H9 (cell line): ENCODE measurements at regions not wholly inside any gene's neighbourhood (a gene's known extent, or its start where the extent isn't known, plus 50 kb on each side); places are given as distances from the start of the nearest gene placed in this dataset.

Experiments used
- DNase-seq: peaks from one replicate; pipeline ENCODE4 v3.0.0-alpha.2; 2017
- H2AFZ ChIP-seq: one replicate; pipeline ENCODE4 v1.6.1; 2013; ENCODE audit warnings: mild to moderate bottlenecking, low read length, control low read depth, moderate library complexity
- H2AK5ac ChIP-seq: 2 replicates; pipeline ENCODE4 v1.6.1; 2013; ENCODE audit warnings: low read length, control low read depth, mixed read lengths; ENCODE audit not compliant: insufficient read length
- H2BK120ac ChIP-seq: one replicate; pipeline ENCODE4 v1.6.1; 2013; ENCODE audit warnings: low read depth, mild to moderate bottlenecking, low read length, control low read depth, inconsistent platforms; ENCODE audit not compliant: poor library complexity, severe bottlenecking
- H2BK12ac ChIP-seq: 2 replicates; pipeline ENCODE4 v1.6.1; 2013; ENCODE audit warnings: low read length, control low read depth, mixed read lengths, low read depth; ENCODE audit not compliant: insufficient read length
- H2BK15ac ChIP-seq: 2 replicates; pipeline ENCODE4 v1.6.1; 2013; ENCODE audit warnings: low read depth, low read length, control low read depth
- H2BK20ac ChIP-seq: one replicate; pipeline ENCODE4 v1.6.1; 2013; ENCODE audit warnings: low read depth, mild to moderate bottlenecking, low read length, control low read depth, inconsistent platforms; ENCODE audit not compliant: poor library complexity, severe bottlenecking
- H2BK5ac ChIP-seq: 2 replicates; pipeline ENCODE4 v1.6.1; 2013; ENCODE audit warnings: low read length, control low read depth, mixed read lengths; ENCODE audit not compliant: insufficient read length
- H3K14ac ChIP-seq: 2 replicates; pipeline ENCODE4 v1.6.1; 2013; ENCODE audit warnings: low read length, control low read depth; ENCODE audit not compliant: insufficient read depth
- H3K18ac ChIP-seq: 2 replicates; pipeline ENCODE4 v1.6.1; 2013; ENCODE audit warnings: low read depth, mild to moderate bottlenecking, mixed read lengths, low read length, control low read depth; ENCODE audit not compliant: insufficient read length
- H3K23ac ChIP-seq: 2 replicates; pipeline ENCODE4 v1.6.1; 2013; ENCODE audit warnings: low read length, control low read depth, mixed read lengths, low read depth; ENCODE audit not compliant: insufficient read length
- H3K23me2 ChIP-seq: 2 replicates; pipeline ENCODE4 v1.6.1; 2013; ENCODE audit warnings: low read depth, mild to moderate bottlenecking, mixed read lengths, low read length, control low read depth; ENCODE audit not compliant: insufficient read length, poor library complexity, severe bottlenecking
- H3K27ac ChIP-seq: 2 replicates; pipeline ENCODE4 v1.5.1; 2013; ENCODE audit warnings: low read length, control low read depth, mixed read lengths, low read depth; ENCODE audit not compliant: insufficient read length
- H3K27me3 ChIP-seq: 2 replicates; pipeline ENCODE4 v1.6.1; 2013; ENCODE audit warnings: low read length, control low read depth, inconsistent platforms; ENCODE audit not compliant: insufficient read depth
- H3K4ac ChIP-seq: 2 replicates; pipeline ENCODE4 v1.6.1; 2013; ENCODE audit warnings: low read depth, mild to moderate bottlenecking, control low read depth, inconsistent platforms, low read length, moderate library complexity
- H3K4me1 ChIP-seq: 2 replicates; pipeline ENCODE4 v1.6.1; 2013; ENCODE audit warnings: low read length, control low read depth, inconsistent platforms; ENCODE audit not compliant: insufficient read depth
- H3K4me2 ChIP-seq: 2 replicates; pipeline ENCODE4 v1.6.1; 2013; ENCODE audit warnings: low read length, control low read depth, mixed read lengths; ENCODE audit not compliant: insufficient read length, insufficient read depth
- H3K56ac ChIP-seq: 2 replicates; pipeline ENCODE4 v1.6.1; 2013; ENCODE audit warnings: low read depth, mild to moderate bottlenecking, mixed read lengths, low read length, control low read depth; ENCODE audit not compliant: insufficient read length
- H3K79me1 ChIP-seq: 2 replicates; pipeline ENCODE4 v1.6.1; 2013; ENCODE audit warnings: low read depth, mild to moderate bottlenecking, moderate library complexity, low read length, control low read depth, inconsistent platforms; ENCODE audit not compliant: insufficient read depth, poor library complexity, severe bottlenecking
- H3K79me2 ChIP-seq: 2 replicates; pipeline ENCODE4 v1.6.1; 2013; ENCODE audit warnings: low read length, control low read depth, inconsistent platforms; ENCODE audit not compliant: insufficient read depth
- H3K9ac ChIP-seq: 2 replicates; pipeline ENCODE4 v1.6.1; 2013; ENCODE audit warnings: low read length, control low read depth, mixed read lengths; ENCODE audit not compliant: insufficient read length; ENCODE audit errors: extremely low read depth
- H3K9me3 ChIP-seq: one replicate; pipeline ENCODE4 v1.6.1; 2013; ENCODE audit warnings: low read depth, low read length, inconsistent platforms; ENCODE audit not compliant: control insufficient read depth
- H3T11ph ChIP-seq: one replicate; pipeline ENCODE4 v1.6.1; 2013; ENCODE audit warnings: mild to moderate bottlenecking, low read length, control low read depth, inconsistent platforms
- H4K20me1 ChIP-seq: one replicate; pipeline ENCODE4 v1.6.1; 2013; ENCODE audit not compliant: control insufficient read depth, insufficient read length, insufficient read depth
- H4K5ac ChIP-seq: 2 replicates; pipeline ENCODE4 v1.6.1; 2013; ENCODE audit warnings: low read depth, mild to moderate bottlenecking, mixed read lengths, low read length, control low read depth; ENCODE audit not compliant: insufficient read length
- H4K8ac ChIP-seq: replicated peaks from 2 replicates; pipeline ENCODE4 v1.6.1; 2013; ENCODE audit warnings: low read length, control low read depth, mixed read lengths, low read depth; ENCODE audit not compliant: insufficient read length
- H4K91ac ChIP-seq: 2 replicates; pipeline ENCODE4 v1.6.1; 2013; ENCODE audit warnings: low read depth, mild to moderate bottlenecking, moderate library complexity, mixed read lengths, low read length, control low read depth; ENCODE audit not compliant: insufficient read length
- H3K27ac Mint-ChIP-seq, 3 experiments: 2 replicates in 2 of 3; 3 replicates in 1 of 3; pipeline ENCODE4 v1.8.0; 2020 to 2021; ENCODE audit warnings: mixed read lengths in 3 of 3, mild to moderate bottlenecking in 1 of 3, moderate library complexity in 1 of 3
- H3K27me3 Mint-ChIP-seq: 2 replicates; pipeline ENCODE4 v1.8.0; 2021; ENCODE audit warnings: low read depth, mild to moderate bottlenecking, moderate library complexity, mixed read lengths
- H3K36me3 Mint-ChIP-seq, 3 experiments: 2 replicates in 2 of 3; 3 replicates in 1 of 3; pipeline ENCODE4 v1.8.0; 2020 to 2021; ENCODE audit warnings: low read depth in 3 of 3, mixed read lengths in 3 of 3; ENCODE audit not compliant: insufficient read depth in 1 of 3
- H3K4me1 Mint-ChIP-seq, 2 experiments: 2 replicates each; pipeline ENCODE4 v1.8.0; 2020; ENCODE audit warnings: mixed read lengths in 2 of 2
- H3K4me3 Mint-ChIP-seq, 2 experiments: 2 replicates in 1 of 2; 3 replicates in 1 of 2; pipeline ENCODE4 v1.8.0; 2020 to 2021; ENCODE audit warnings: mild to moderate bottlenecking in 2 of 2, mixed read lengths in 2 of 2, moderate library complexity in 1 of 2
- H3K9me3 Mint-ChIP-seq, 2 experiments: 2 replicates in 1 of 2; 3 replicates in 1 of 2; pipeline ENCODE4 v1.8.0; 2020; ENCODE audit warnings: mild to moderate bottlenecking in 2 of 2, mixed read lengths in 2 of 2, moderate library complexity in 1 of 2
- CTCF ChIP-seq: fragments of 200-600 bp; sonication (generic); conservative IDR thresholded peaks from 3 replicates; pipeline ENCODE4 v1.8.0; 2021; ENCODE audit warnings: antibody characterized with exemption, mild to moderate bottlenecking
- whole genome bisulfite sequencing: extraction: QIAGEN DNeasy Blood & Tissue Kit; methylation state at CpG from one replicate; pipeline ENCODE4 v1.1.7; 2013; ENCODE audit warnings: missing lambda C conversion rate, low lambda C conversion rate, mixed read lengths; ENCODE audit not compliant: insufficient read length; ENCODE audit errors: extremely low coverage; 5-methylcytosine and 5-hydroxymethylcytosine counted together

- Histone ChIP-seq H2AK5ac (no peak overlapping the region), H3K79me2 (no peaks in the 10 kb centered on the region), H4K8ac (no peak overlapping the region), H3K56ac (no peak overlapping the region), H2BK5ac (no peak overlapping the region), H4K91ac (no peak overlapping the region), H3K4me1 (no peaks in the 10 kb centered on the region), H3K27me3 (no peaks in the 10 kb centered on the region), H2BK20ac (no peak overlapping the region), H2BK120ac (no peak overlapping the region), H3K9ac (no peak overlapping the region), H3K23ac (no peak overlapping the region), H2BK15ac (no peak overlapping the region), H4K20me1 (no peaks in the 10 kb centered on the region), H3T11ph (no peak overlapping the region), H3K23me2 (no peaks in the 10 kb centered on the region), H2AFZ (no peak overlapping the region), H3K4me2 (no peak overlapping the region), H4K5ac (no peak overlapping the region), H3K18ac (no peak overlapping the region), H3K9me3 (peaks cover 3% of the 10 kb centered on the region), H2BK12ac (no peak overlapping the region), H3K79me1 (no peaks in the 10 kb centered on the region), H3K27ac (no peak overlapping the region), H3K14ac (0 out of 2 replicates have a peak overlapping the region, but pooled peaks have one; percentile 29), H3K4ac (no peak overlapping the region)
- DNase-seq = no peak
- Mint-ChIP-seq H3K36me3 (peaks cover 0 to 8% (median 2%) of the 10 kb centered on the region in 3 experiments; a peak in 4 of 7 replicates), H3K4me3 (no peak overlapping the region), H3K4me1 (peaks cover 0 to 7% of the 10 kb centered on the region in 2 experiments; a peak in 2 of 4 replicates), H3K27ac (no peak overlapping the region), H3K9me3 (peaks cover 3 to 7% of the 10 kb centered on the region in 2 experiments; a peak in 3 of 5 replicates), H3K27me3 (no peaks in the 10 kb centered on the region)
- no peak for TF ChIP-seq CTCF
- WGBS = no CpG with 5 or more reads among the region's 16 CpGs
These were observed 58.9 kb upstream of the L3MBTL3 start for GRCh38 chr6:129959358-129959930.
